ENCODE measurements at regions not wholly inside any gene's neighbourhood (a gene's known extent, or its start where the extent isn't known, plus 50 kb on each side); places are given as distances from the start of the nearest gene placed in this dataset.

GRCh38 chr10:46227936-46228562 is 58.7 kb upstream of the ANTXRL start:
- no peak for DNase-seq (ENCODE audit: low read depth, low spot score)

GRCh38 chr10:46228563-46229071 is 58.2 kb upstream of the ANTXRL start:
- DNase-seq (ENCODE audit: low read depth, low spot score): peak; percentile 10

DNA sequence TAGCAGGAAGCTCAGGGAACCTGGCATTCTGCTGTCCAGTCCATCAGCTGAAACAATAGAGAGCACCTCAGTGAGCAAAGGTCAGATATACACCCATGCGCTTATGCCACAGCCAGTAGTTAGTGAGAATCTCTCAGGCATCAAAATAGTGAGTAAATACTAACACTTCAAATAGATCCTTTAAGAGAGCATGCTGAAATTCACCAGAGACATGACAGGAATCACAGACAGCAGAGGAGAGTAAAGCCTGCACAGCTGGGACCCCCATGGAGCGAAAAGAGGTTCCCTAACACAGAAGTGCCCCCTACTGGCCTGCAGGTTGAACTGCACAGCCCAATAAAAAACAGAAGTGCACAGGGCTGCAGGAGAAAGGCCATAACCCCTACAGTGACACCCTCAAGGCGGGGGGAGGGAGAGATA is 57.6 kb upstream of the ANTXRL start:
- DNase-seq (ENCODE audit: low read depth, low spot score): no peak

DNA sequence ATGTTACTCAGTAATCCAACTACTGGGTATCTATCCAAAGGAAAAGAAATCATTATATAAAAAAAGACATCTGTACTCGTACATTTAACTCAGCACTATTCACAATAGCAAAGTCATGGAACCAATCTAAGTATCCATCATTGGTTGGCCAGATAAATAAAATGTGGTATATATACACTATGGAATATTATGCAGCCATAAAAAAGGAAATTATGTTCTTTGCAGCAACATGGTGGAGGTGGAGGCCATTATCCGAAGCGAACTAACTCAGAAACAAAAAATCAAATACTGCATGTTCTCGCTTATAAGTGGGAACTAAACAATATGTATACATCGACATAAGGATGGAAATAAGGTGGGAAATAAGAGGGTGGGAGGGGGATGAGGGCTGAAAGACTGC is 56.2 kb upstream of the ANTXRL start:
- DNase-seq (ENCODE audit: low read depth, low spot score): no peak

GRCh38 chr10:46231087-46231486 is 55.7 kb upstream of the ANTXRL start:
- no peak for DNase-seq (ENCODE audit: low read depth, low spot score)

GRCh38 chr10:46232084-46232483 is 54.7 kb upstream of the ANTXRL start:
- no peak for DNase-seq (ENCODE audit: low read depth, low spot score)

- DNase-seq (ENCODE audit: low read depth, low spot score): no peak
These were observed 54.1 kb upstream of the ANTXRL start for GRCh38 chr10:46232666-46233065.

- no peak for DNase-seq (ENCODE audit: low read depth, low spot score)
These were observed 53.6 kb upstream of the ANTXRL start for GRCh38 chr10:46233181-46233580.

GRCh38 chr10:46234026-46234425 is 52.8 kb upstream of the ANTXRL start:
- DNase-seq (ENCODE audit: low read depth, low spot score): no peak

DNA sequence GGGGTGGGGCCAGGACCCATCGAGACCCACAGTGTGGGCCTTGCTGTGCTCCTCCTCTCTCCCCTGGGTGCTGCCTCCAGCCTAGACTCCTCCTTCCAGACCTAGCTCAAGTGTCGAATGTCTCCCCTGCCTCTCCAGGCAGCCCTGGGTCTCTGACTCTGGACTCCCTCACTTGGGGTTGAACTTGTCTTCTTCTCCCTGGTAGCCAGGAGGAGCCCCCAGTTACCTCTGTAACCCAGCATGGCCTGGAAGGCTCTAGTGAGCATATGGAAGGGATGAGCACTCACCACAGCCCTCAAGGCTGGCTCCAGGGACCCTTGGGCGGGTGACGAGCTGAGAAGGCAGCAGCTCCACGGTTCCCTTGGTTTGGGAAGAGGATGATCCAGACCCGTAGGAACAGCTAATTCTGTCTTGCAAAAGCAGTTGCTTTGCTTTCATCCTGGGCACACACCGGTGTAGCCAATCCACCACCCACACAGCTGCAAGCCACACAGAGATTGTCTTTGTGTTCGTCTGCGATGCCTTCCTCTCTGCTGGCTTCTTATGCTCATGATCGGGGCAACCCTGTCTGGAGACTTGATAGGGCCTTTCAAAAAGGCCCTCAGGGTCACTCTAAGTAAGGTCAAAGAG is 52.3 kb upstream of the ANTXRL start:
- DNase-seq (ENCODE audit: low read depth, low spot score): no peak

DNA sequence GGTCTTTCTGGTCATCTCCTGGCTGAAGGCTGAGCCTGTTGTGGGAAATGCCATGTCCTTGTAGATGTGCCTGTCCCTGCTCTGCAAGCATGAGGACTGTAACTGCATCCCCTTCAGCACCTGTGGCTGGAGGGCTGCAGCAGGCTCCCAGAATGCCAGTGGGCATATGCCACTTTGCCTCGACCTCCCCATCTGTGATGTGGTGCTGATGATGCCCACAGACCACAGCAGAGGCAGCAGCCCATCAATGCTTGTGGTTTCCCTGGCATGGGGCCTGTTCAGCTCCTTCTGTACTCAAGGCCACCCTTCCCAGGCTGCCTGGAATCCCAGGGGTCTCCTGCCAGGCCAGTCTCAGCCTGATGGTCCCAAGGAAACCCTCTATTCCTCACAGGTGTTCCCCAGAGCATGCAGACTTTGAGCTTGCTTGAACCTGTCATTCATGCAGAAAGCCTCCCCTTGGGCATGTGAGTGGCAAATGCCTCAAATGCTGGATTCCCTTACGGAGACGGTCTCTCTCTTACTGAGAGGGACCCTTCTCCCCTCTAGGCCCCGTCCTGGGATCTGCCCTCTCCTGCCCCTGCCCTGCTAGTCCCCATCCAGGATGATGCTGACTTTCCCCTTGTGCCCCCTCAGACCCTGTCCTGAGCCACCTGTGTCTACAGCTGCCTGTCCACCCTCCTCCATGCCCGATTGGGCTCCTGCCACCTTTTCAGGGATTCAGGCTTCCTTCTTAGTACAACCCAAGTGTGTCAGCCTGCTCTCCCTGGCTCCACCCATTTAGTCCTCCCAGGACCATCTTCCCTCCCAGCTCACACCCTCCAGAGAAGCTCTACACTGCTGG is 50.9 kb upstream of the ANTXRL start:
- no peak for DNase-seq (ENCODE audit: low read depth, low spot score)

GRCh38 chr10:46236546-46236887 is 50.3 kb upstream of the ANTXRL start:
- DNase-seq (ENCODE audit: low read depth, low spot score): no peak

GRCh38 chr10:46236941-46237681 is 49.7 kb upstream of the ANTXRL start:
- no peak for DNase-seq (ENCODE audit: low read depth, low spot score)
